Endometrium (tissue), 2 donors: ENCODE measurements at regions not wholly inside any gene's neighbourhood (a gene's known extent, or its start where the extent isn't known, plus 50 kb on each side); places are given as distances from the start of the nearest gene placed in this dataset.
"Not testable (repeated sequence)": the region's sequence is repeated elsewhere in the genome, so short reads cannot be mapped to it uniquely, and the experiment has no call there.

Experiments used
- FAIRE-seq: peaks from 2 replicates; lab custom pipeline; 2012; peaks lifted over from hg19 to GRCh38; lab: Jason Lieb, UNC
- donor health status: control.
- donor health status: control.

- peak; percentile 21 for FAIRE-seq
These were observed 839.9 kb upstream of the CDH8 start for GRCh38 chr16:62876133-62876532.

- FAIRE-seq: no peak
These were observed 836.1 kb upstream of the CDH8 start for GRCh38 chr16:62872339-62872738.

- peak; percentile 88 for FAIRE-seq
These were observed 834.3 kb upstream of the CDH8 start for GRCh38 chr16:62870554-62870953.

GRCh38 chr16:62869837-62870236 lies 833.6 kb upstream of the CDH8 start:
- FAIRE-seq: no peak

GRCh38 chr16:62863139-62863538 lies 826.9 kb upstream of the CDH8 start:
- no peak for FAIRE-seq

- FAIRE-seq: no peak
These were observed 817.6 kb upstream of the CDH8 start for GRCh38 chr16:62853887-62854286.

GRCh38 chr16:62846399-62847057 lies 810.3 kb upstream of the CDH8 start:
- FAIRE-seq: no peak

- FAIRE-seq: no peak
These were observed 796.0 kb upstream of the CDH8 start for GRCh38 chr16:62832214-62832613.

GRCh38 chr16:62831235-62831850 lies 795.1 kb upstream of the CDH8 start:
- FAIRE-seq: no peak

GRCh38 chr16:62829607-62830006 lies 793.4 kb upstream of the CDH8 start:
- no peak for FAIRE-seq

- FAIRE-seq: no peak
These were observed 792.8 kb upstream of the CDH8 start for GRCh38 chr16:62829084-62829483.

- no peak for FAIRE-seq
These were observed 785.6 kb upstream of the CDH8 start for GRCh38 chr16:62821824-62822223.

GRCh38 chr16:62816971-62817519 lies 780.8 kb upstream of the CDH8 start:
- FAIRE-seq: no peak

GRCh38 chr16:62814891-62815290 lies 778.7 kb upstream of the CDH8 start:
- no peak for FAIRE-seq

GRCh38 chr16:62805221-62805857 lies 769.1 kb upstream of the CDH8 start:
- FAIRE-seq: no peak

GRCh38 chr16:62794724-62795123 lies 758.5 kb upstream of the CDH8 start:
- FAIRE-seq: no peak

- not testable (repeated sequence) for FAIRE-seq
These were observed 743.8 kb upstream of the CDH8 start for GRCh38 chr16:62780081-62780480.

- FAIRE-seq: peak; percentile 23
These were observed 728.3 kb upstream of the CDH8 start for GRCh38 chr16:62764572-62764971.

- FAIRE-seq: no peak
These were observed 724.2 kb upstream of the CDH8 start for GRCh38 chr16:62760398-62760797.

GRCh38 chr16:62755938-62756337 lies 719.7 kb upstream of the CDH8 start:
- FAIRE-seq: no peak

- no peak for FAIRE-seq
These were observed 716.6 kb upstream of the CDH8 start for GRCh38 chr16:62752854-62753253.

- no peak for FAIRE-seq
These were observed 715.0 kb upstream of the CDH8 start for GRCh38 chr16:62751218-62751617.

GRCh38 chr16:62741692-62742091 lies 705.5 kb upstream of the CDH8 start:
- no peak for FAIRE-seq
